ENCODE measurements at regions not wholly inside any gene's neighbourhood (a gene's known extent, or its start where the extent isn't known, plus 50 kb on each side); places are given as distances from the start of the nearest gene placed in this dataset.

GRCh38 chr2:49255409-49255971 lies 101.2 kb upstream of the FSHR start:
- TF ChIP-seq EP300 (IDR thresholded peaks at IDR 0.05; ENCODE audit: borderline replicate concordance in 1 of 2, low read depth in 1 of 2, low read length in 1 of 2) (peak in 1 of 2 experiments; percentile 15; a peak in 1 of 4 replicates), REST (IDR thresholded peaks at IDR 0.05; ENCODE audit: low read depth, low read length) (no peak), USF2 (IDR thresholded peaks at IDR 0.05; ENCODE audit: borderline replicate concordance, low read depth, low read length) (no peak), FOXJ3 (CRISPR knock-in tag; IDR thresholded peaks at IDR 0.05) (no peak), CTCF (IDR thresholded peaks at IDR 0.05) (peak; percentile 16), IRF3 (IDR thresholded peaks at IDR 0.05; ENCODE audit: low read depth, low read length) (no peak), EZH2phosphoT487 (IDR thresholded peaks at IDR 0.05; ENCODE audit: borderline replicate concordance, low read depth) (no peak), TCF12 (IDR thresholded peaks at IDR 0.05) (no peak), GABPA (IDR thresholded peaks at IDR 0.05; ENCODE audit: low read depth) (no peak), NFIC (IDR thresholded peaks at IDR 0.05; ENCODE audit: borderline replicate concordance) (no peak), TEAD4 (IDR thresholded peaks at IDR 0.05; ENCODE audit: borderline replicate concordance, insufficient read depth) (no peak), TAF1 (IDR thresholded peaks at IDR 0.05; ENCODE audit: borderline replicate concordance, low read depth, low read length) (no peak), NRF1 (IDR thresholded peaks at IDR 0.05; ENCODE audit: low read depth, low read length) (no peak)

Measured in SK-N-SH (cell line).